Memory B cell (primary cell): ENCODE measurements at regions not wholly inside any gene's neighbourhood (a gene's known extent, or its start where the extent isn't known, plus 50 kb on each side); places are given as distances from the start of the nearest gene placed in this dataset.
"Not testable (repeated sequence)": the region's sequence is repeated elsewhere in the genome, so short reads cannot be mapped to it uniquely, and the experiment has no call there.

ENCODE experiments used
- ATAC-seq: fragments of 150-1000 bp; cut with Tn5 transposase; 2 replicates; pipeline ENCODE4 v1.10.0; 2021; ENCODE audit warnings: low read depth, mild to moderate bottlenecking, moderate library complexity
- DNase-seq, 2 donors: peaks; one replicate each; pipeline ENCODE4 v3.0.0; 2022; ENCODE audit warnings: low spot score in 2 of 2
- H3K27ac Mint-ChIP-seq: one replicate; pipeline ENCODE4 v1.8.0; 2022; ENCODE audit warnings: mild to moderate bottlenecking, moderate library complexity, mixed read lengths
- H3K27me3 Mint-ChIP-seq: one replicate; pipeline ENCODE4 v1.8.0; 2022; ENCODE audit warnings: mixed read lengths
- H3K36me3 Mint-ChIP-seq: one replicate; pipeline ENCODE4 v1.8.0; 2022; ENCODE audit warnings: mild to moderate bottlenecking, mixed read lengths
- H3K4me1 Mint-ChIP-seq: one replicate; pipeline ENCODE4 v1.8.0; 2022; ENCODE audit warnings: mixed read lengths
- H3K4me3 Mint-ChIP-seq: one replicate; pipeline ENCODE4 v1.8.0; 2022; ENCODE audit warnings: mild to moderate bottlenecking, moderate library complexity, mixed read lengths
- H3K9me3 Mint-ChIP-seq: one replicate; pipeline ENCODE4 v1.8.0; 2022; ENCODE audit warnings: mixed read lengths

DNA sequence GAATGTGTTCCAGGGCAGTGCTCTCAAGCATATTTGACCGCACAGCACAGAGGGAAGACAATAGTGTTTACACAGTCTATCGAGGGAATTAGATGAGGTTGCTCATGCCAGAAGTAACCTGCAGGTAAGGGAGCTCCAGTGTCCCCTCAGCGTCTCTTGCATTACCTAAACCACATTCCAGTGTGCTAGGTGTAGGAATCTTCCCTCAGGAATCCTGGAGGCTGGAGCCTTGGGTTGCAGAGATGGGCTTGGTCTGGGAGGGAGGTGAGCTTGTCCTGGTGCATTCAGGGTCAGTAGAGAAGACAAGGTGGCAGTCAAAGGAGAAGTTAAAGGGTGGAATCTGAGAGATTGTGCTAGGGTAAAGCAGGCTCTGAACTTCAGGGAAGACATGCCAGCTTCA lies 56.3 kb downstream of the SOX14 start:
- DNase-seq (no peak), ATAC-seq (no peak)
- Mint-ChIP-seq H3K9me3 (peaks cover 5% of the 10 kb centered on the region), H3K27ac (no peak overlapping the region), H3K4me3 (no peak overlapping the region), H3K4me1 (no peaks in the 10 kb centered on the region), H3K27me3 (peaks cover 6% of the 10 kb centered on the region), H3K36me3 (no peaks in the 10 kb centered on the region)

DNA sequence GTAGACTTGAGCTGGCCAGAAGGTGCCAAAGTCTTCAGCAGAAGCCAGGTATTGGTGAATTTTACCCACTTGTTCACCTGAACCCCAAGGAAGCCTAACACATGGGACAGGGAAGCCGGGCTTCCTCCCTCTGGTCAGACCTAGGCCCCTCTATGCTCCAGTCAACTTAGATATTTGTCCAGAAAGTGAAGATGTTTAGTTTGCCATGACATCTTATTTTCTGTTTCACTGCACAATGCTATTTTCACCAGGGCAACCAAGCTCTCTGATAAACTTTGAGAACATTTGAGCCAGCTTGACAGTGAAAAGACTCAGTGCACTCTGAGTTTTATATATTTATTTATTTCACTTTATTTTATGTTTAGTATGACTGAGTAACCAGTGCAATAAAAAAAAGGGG lies 71.0 kb downstream of the SOX14 start:
- no peaks in the 10 kb centered on the region for H3K4me1 Mint-ChIP-seq
- no peak overlapping the region for H3K4me3 Mint-ChIP-seq
- no peaks in the 10 kb centered on the region for H3K36me3 Mint-ChIP-seq
- H3K9me3 Mint-ChIP-seq, result peaks cover 3% of the 10 kb centered on the region
- peaks cover 1% of the 10 kb centered on the region for H3K27me3 Mint-ChIP-seq
- ATAC-seq (no peak), DNase-seq (no peak)
- H3K27ac Mint-ChIP-seq, result no peak overlapping the region

GRCh38 chr3:137845194-137845593 lies 81.1 kb downstream of the SOX14 start:
- DNase-seq (no peak), ATAC-seq (no peak)
- Mint-ChIP-seq H3K4me1 (no peaks in the 10 kb centered on the region), H3K27me3 (peaks cover 6% of the 10 kb centered on the region), H3K4me3 (no peak overlapping the region), H3K36me3 (no peaks in the 10 kb centered on the region), H3K9me3 (no peaks in the 10 kb centered on the region), H3K27ac (no peak overlapping the region)

- DNase-seq, result no peak
- Mint-ChIP-seq H3K9me3 (no peaks in the 10 kb centered on the region), H3K27ac (no peak overlapping the region), H3K27me3 (peaks cover 6% of the 10 kb centered on the region), H3K4me3 (no peak overlapping the region), H3K36me3 (no peaks in the 10 kb centered on the region), H3K4me1 (no peaks in the 10 kb centered on the region)
- no peak for ATAC-seq
Measured at GRCh38 chr3:137845666-137846065, 81.6 kb downstream of the SOX14 start.

DNA sequence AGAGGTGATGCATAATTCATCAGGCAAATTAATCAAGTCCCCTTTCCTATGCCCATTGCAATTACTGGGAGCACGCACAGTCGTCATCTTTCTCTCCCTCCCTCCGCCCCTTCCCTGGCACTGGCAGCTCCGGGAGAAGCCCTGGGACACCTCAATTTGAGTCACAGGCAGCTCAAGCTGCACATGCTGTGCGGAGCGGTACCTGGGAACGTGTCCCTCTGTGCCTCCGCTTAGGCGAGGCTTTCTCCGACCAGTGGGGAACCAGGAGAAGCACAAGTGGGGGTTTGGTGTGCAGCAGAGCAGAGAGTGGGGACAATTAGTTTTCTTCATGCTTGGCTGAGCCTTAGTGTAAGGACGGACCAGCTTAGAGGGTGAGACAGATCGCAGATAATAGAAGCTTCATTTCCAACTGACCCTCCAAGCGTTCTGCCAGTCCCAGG lies 88.3 kb downstream of the SOX14 start:
- H3K4me1 Mint-ChIP-seq, result no peaks in the 10 kb centered on the region
- ATAC-seq, result no peak
- H3K9me3 Mint-ChIP-seq, result no peaks in the 10 kb centered on the region
- H3K36me3 Mint-ChIP-seq, result no peaks in the 10 kb centered on the region
- H3K27me3 Mint-ChIP-seq, result peaks cover 9% of the 10 kb centered on the region
- no peak for DNase-seq
- H3K27ac Mint-ChIP-seq, result no peak overlapping the region
- H3K4me3 Mint-ChIP-seq, result no peak overlapping the region

- H3K4me3 Mint-ChIP-seq, result no peak overlapping the region
- DNase-seq (no peak), ATAC-seq (no peak)
- H3K4me1 Mint-ChIP-seq, result no peaks in the 10 kb centered on the region
- peaks cover 2% of the 10 kb centered on the region for H3K27me3 Mint-ChIP-seq
- no peaks in the 10 kb centered on the region for H3K9me3 Mint-ChIP-seq
- no peak overlapping the region for H3K27ac Mint-ChIP-seq
- no peaks in the 10 kb centered on the region for H3K36me3 Mint-ChIP-seq
Measured at GRCh38 chr3:137854533-137855261, 90.6 kb downstream of the SOX14 start.

DNA sequence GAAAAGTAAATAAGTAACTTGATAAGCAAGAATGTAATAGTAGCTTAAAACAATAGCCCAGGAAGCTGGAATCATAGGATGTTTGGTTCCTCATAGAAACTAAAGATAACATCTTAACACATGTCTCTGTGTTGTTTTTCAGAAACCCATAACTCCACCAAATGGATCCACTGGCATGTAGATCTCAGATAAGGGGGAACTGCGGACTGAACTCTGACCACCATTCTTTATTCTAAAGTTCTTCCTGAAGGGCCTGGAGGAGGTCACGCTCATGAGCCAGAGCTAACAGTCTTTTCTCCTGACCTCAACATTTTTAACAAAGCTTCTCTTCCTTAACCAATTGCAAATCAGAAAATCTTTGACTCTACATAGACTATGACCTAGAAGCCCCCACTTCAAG lies 101.9 kb downstream of the SOX14 start:
- H3K4me3 Mint-ChIP-seq, result no peak overlapping the region
- no peak overlapping the region for H3K27ac Mint-ChIP-seq
- H3K36me3 Mint-ChIP-seq, result no peaks in the 10 kb centered on the region
- no peaks in the 10 kb centered on the region for H3K4me1 Mint-ChIP-seq
- ATAC-seq (no peak), DNase-seq (no peak)
- H3K27me3 Mint-ChIP-seq, result peaks cover 3% of the 10 kb centered on the region
- peaks cover 7% of the 10 kb centered on the region for H3K9me3 Mint-ChIP-seq

GRCh38 chr3:137866933-137867332 lies 102.8 kb downstream of the SOX14 start:
- ATAC-seq (no peak), DNase-seq (no peak)
- Mint-ChIP-seq H3K9me3 (peaks cover 10% of the 10 kb centered on the region), H3K4me3 (no peak overlapping the region), H3K36me3 (peaks cover 2% of the 10 kb centered on the region), H3K4me1 (no peaks in the 10 kb centered on the region), H3K27me3 (peaks cover 3% of the 10 kb centered on the region), H3K27ac (no peak overlapping the region)

DNA sequence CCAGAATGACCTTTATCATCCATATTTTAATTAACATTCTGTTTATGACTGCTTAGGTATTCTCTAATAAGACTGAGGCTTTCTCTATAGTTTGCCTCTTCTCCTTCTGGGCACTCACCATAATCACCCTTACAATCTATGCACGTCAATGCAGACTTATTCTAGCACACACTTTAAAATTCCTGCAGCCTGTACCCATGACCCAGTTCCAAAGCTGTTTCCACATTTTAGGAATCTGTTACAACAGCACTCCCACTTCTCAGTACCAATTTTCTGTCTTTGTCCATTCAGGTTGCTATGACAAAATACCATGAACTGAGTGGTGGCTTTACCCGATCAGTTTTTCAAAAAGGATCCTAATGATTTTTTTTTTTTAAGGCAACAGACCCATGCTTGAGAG lies 103.5 kb downstream of the SOX14 start:
- DNase-seq, result no peak
- Mint-ChIP-seq H3K9me3 (peaks cover 13% of the 10 kb centered on the region), H3K27me3 (peaks cover 3% of the 10 kb centered on the region), H3K36me3 (peaks cover 2% of the 10 kb centered on the region), H3K4me1 (no peaks in the 10 kb centered on the region), H3K4me3 (no peak overlapping the region), H3K27ac (no peak overlapping the region)
- no peak for ATAC-seq

DNA sequence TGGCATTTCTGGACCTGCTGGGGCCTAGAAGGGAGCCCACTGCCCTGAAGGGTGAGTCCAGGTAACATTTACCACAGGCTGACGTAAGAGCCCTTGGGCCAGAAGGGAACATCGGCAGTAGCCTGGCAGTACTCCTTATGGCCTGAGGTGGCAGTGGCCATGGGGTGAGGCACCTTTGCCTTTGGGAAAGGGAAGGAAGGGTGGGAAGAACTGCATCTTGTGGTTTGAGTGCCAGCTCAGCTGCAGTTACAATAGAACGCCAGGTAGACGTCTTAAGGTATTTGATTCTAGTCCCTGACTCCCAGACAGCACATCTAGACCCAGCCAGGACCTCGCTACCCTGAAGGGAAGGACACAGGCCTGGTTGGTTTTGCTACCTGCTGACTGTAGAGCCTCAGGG lies 104.9 kb downstream of the SOX14 start:
- no peak overlapping the region for H3K4me3 Mint-ChIP-seq
- ATAC-seq (no peak), DNase-seq (no peak)
- H3K9me3 Mint-ChIP-seq, result peaks cover 13% of the 10 kb centered on the region
- H3K4me1 Mint-ChIP-seq, result no peaks in the 10 kb centered on the region
- peaks cover 3% of the 10 kb centered on the region for H3K27me3 Mint-ChIP-seq
- no peak overlapping the region for H3K27ac Mint-ChIP-seq
- H3K36me3 Mint-ChIP-seq, result peaks cover 2% of the 10 kb centered on the region

DNA sequence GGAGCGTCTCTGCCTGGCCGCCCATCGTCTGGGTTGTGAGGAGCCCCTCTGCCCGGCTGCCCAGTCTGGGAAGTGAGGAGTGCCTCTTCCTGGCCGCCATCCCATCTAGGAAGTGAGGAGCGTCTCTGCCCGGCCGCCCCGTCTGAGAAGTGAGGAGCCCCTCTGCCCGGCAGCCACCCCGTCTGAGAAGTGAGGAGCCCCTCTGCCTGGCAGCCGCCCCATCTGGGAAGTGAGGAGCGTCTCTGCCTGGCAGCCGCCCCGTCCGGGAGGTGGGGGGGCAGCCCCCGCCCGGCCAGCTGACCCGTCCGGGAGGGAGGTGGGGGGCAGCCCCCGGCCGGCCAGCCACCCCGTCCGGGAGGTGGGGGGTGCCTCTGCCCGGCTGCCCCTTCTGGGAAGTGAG lies 108.5 kb downstream of the SOX14 start:
- DNase-seq, H3K4me1 Mint-ChIP-seq, ATAC-seq, H3K27ac Mint-ChIP-seq, H3K27me3 Mint-ChIP-seq, H3K36me3 Mint-ChIP-seq, H3K4me3 Mint-ChIP-seq: not testable (repeated sequence)
- H3K9me3 Mint-ChIP-seq, result peaks cover 24% of the 10 kb centered on the region

GRCh38 chr3:137896842-137897241 lies 113.1 kb upstream of the CLDN18 start:
- H3K27me3 Mint-ChIP-seq, H3K27ac Mint-ChIP-seq, H3K4me3 Mint-ChIP-seq, H3K36me3 Mint-ChIP-seq, H3K4me1 Mint-ChIP-seq, ATAC-seq, H3K9me3 Mint-ChIP-seq, DNase-seq: not testable (repeated sequence)

DNA sequence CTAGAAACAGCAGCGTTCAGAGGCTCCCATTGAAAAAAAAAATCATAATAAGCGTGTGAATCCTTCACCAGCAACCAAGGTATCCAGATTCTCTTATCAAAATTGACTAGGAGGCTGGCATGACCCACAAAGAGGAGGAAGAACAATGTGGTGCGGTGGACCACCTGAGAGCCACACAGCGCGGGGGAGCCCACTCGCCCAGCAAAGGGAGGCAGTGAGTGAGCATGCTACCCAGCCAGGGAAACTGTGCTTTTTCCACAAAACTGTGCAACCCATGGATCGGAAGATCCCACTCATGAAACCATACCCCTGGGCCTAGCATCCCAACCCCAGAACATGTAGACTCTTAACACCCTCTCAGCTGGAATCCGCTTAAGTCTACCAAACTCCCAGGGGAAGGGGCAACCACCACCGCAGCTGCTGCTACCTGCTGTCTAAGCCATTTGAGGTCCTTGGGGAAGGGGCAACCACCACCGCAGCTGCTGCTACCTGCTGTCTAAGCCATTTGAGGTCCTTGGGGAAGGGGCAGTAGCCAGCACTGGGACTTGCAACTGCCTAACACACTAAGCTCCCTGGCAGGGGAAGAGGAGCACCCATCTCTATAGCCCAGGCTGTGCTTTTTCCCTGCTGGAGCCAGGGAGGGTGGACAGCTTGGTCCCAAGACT lies 102.8 kb upstream of the CLDN18 start:
- H3K9me3 Mint-ChIP-seq, result peaks cover 20% of the 10 kb centered on the region
- no peak overlapping the region for H3K4me3 Mint-ChIP-seq

DNA sequence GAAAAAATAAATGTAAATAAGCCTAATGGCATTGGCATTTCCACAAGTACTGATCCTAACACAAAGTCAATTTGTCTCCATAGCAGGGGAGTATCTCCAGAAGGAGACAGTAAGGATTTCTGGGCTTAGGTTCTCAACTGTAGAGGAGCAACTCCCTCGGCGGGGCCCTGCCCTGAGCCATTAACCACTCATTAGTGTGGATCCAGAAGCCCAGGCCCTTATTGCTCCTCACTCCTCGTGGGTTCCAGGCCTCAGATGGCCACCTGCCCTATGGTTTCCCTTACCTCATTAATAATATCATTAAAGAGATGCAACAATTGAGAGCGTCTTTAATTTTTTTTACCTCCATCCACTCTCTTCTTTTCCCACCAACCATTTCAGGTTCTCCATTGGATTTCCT lies 85.3 kb upstream of the CLDN18 start:
- ATAC-seq (no peak), DNase-seq (no peak)
- no peak overlapping the region for H3K27ac Mint-ChIP-seq
- peaks cover 2% of the 10 kb centered on the region for H3K27me3 Mint-ChIP-seq
- H3K36me3 Mint-ChIP-seq, result no peaks in the 10 kb centered on the region
- no peak overlapping the region for H3K4me3 Mint-ChIP-seq
- no peaks in the 10 kb centered on the region for H3K9me3 Mint-ChIP-seq
- no peaks in the 10 kb centered on the region for H3K4me1 Mint-ChIP-seq

More for the DNA sequence above, 102.8 kb upstream of the CLDN18 start:
- Mint-ChIP-seq H3K27ac (no peak overlapping the region), H3K27me3 (no peaks in the 10 kb centered on the region), H3K4me1 (no peaks in the 10 kb centered on the region), H3K36me3 (no peaks in the 10 kb centered on the region)
- DNase-seq (no peak), ATAC-seq (no peak)

DNA sequence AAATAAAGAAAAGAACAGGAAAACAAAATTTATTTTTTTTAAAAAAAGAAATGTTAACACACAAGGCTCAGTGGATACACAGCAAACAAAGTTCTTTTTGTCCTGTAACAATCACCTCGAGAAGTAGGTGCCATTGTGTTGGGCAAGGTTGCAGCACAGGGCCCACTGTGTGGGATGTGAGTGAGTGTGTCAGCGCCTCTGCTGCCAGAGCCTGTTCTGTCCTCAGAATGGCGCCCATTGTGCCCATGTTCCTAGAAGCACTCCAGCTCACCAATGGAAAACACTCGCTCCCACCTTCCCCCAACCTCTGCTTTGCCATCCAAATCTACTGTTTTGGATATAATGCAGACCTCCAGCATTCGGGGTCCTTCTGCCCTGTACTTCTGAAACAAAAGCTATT lies 84.9 kb upstream of the CLDN18 start:
- H3K27me3 Mint-ChIP-seq, result peaks cover 2% of the 10 kb centered on the region
- H3K4me1 Mint-ChIP-seq, result no peaks in the 10 kb centered on the region
- H3K9me3 Mint-ChIP-seq, result peaks cover under 1% of the 10 kb centered on the region
- no peak overlapping the region for H3K4me3 Mint-ChIP-seq
- no peaks in the 10 kb centered on the region for H3K36me3 Mint-ChIP-seq
- no peak for ATAC-seq
- no peak for DNase-seq
- no peak overlapping the region for H3K27ac Mint-ChIP-seq
